K562 (cell line): ENCODE measurements at regions not wholly inside any gene's neighbourhood (a gene's known extent, or its start where the extent isn't known, plus 50 kb on each side); places are given as distances from the start of the nearest gene placed in this dataset.

Experiments used
- ATAC-seq: fragments of 200-7000 bp; cut with Tn5 transposase; 3 replicates; pipeline ENCODE4 v1.9.1; 2020; ENCODE audit warnings: moderate library complexity
- BruUV-seq: library from RNA; stranded (reverse); fragments of 400-500 nt; replicated peaks from 2 replicates; lab custom pipeline; 2021; lab: Mats Ljungman, UMichigan
- CTCF ChIA-PET: fragments of 300-600 bp; formaldehyde crosslinking; extraction: SDS; loops from one replicate; lab custom pipeline; 2021; ENCODE audit warnings: low intra/inter-chr PET ratio; lab: Yijun Ruan, JAX
- POLR2A ChIA-PET: fragments of 300-600, 350-650 bp; sonication (Branson Sonifier 250); formaldehyde crosslinking; extraction: SDS; loops from one replicate; lab custom pipeline; 2021; ENCODE audit warnings: antibody characterized with exemption, inconsistent platforms; lab: Yijun Ruan, JAX
- DNase-seq, 4 experiments: peaks; one replicate each; pipeline versions ENCODE4 v3.0.0 to v3.0.0-alpha.2; 2011 to 2018; ENCODE audit warnings: low spot score in 3 of 4, mixed read lengths in 3 of 4; ENCODE audit errors: extremely low read depth in 1 of 4
- FAIRE-seq: peaks from 2 replicates; lab custom pipeline; 2011; peaks lifted over from hg19 to GRCh38; lab: Jason Lieb, UNC
- H2AFZ ChIP-seq: 2 replicates; pipeline ENCODE4 v1.6.0; 2011; ENCODE audit warnings: low read depth, low read length, control low read depth, inconsistent platforms
- H3K27ac ChIP-seq: fragments of 200-600 bp; 3 replicates; pipeline ENCODE4 v1.8.0; 2011; ENCODE audit warnings: low read depth, mild to moderate bottlenecking, control low read depth, inconsistent platforms, low read length, moderate library complexity, mixed read lengths; ENCODE audit errors: extremely low read depth
- H3K27me3 ChIP-seq, 2 experiments: fragments of 300-600 bp in 1 of 2; 2 replicates in 1 of 2; 3 replicates in 1 of 2; pipeline versions ENCODE4 v1.6.0 to v1.8.0; 2011; ENCODE audit warnings: inconsistent platforms in 2 of 2, low read length in 2 of 2, mild to moderate bottlenecking in 1 of 2, mixed read lengths in 1 of 2, moderate library complexity in 1 of 2; ENCODE audit not compliant: control insufficient read depth in 2 of 2, insufficient read depth in 2 of 2
- H3K36me3 ChIP-seq: fragments of 300-600 bp; 3 replicates; pipeline ENCODE4 v1.8.0; 2011; ENCODE audit warnings: mild to moderate bottlenecking, low read length, inconsistent platforms; ENCODE audit not compliant: control insufficient read depth, insufficient read depth
- H3K4me1 ChIP-seq, 2 experiments: fragments of 200-600 bp in 1 of 2; replicated peaks in 1 of 2; 2 replicates in 1 of 2; 3 replicates in 1 of 2; pipeline versions ENCODE4 v1.5.1 to v1.8.0; 2011; ENCODE audit warnings: inconsistent platforms in 2 of 2, low read length in 2 of 2, mild to moderate bottlenecking in 1 of 2, mixed read lengths in 1 of 2, moderate library complexity in 1 of 2; ENCODE audit not compliant: control insufficient read depth in 2 of 2, insufficient read depth in 2 of 2
- H3K4me2 ChIP-seq: 2 replicates; pipeline ENCODE4 v1.6.1; 2011; ENCODE audit warnings: low read length, control low read depth, inconsistent platforms, mixed read lengths; ENCODE audit not compliant: insufficient read depth
- H3K4me3 ChIP-seq: fragments of 200-600 bp; sonication (generic), shearing (Covaris generic); 2 replicates; pipeline ENCODE4 v1.5.1; 2016; ENCODE audit warnings: control low read depth, inconsistent platforms
- H3K79me2 ChIP-seq: fragments of 200-600 bp; 3 replicates; pipeline ENCODE4 v1.8.0; 2011; ENCODE audit warnings: low read length, inconsistent platforms; ENCODE audit not compliant: control insufficient read depth, insufficient read depth
- H3K9ac ChIP-seq, 2 experiments: 2 replicates each; pipeline versions ENCODE4 v1.6.0 to v1.6.1; 2011; ENCODE audit warnings: low read depth in 2 of 2, low read length in 2 of 2, control low read depth in 1 of 2, inconsistent platforms in 1 of 2, mild to moderate bottlenecking in 1 of 2, mixed read lengths in 1 of 2; ENCODE audit not compliant: insufficient read depth in 1 of 2
- H3K9me1 ChIP-seq: one replicate; pipeline ENCODE4 v1.6.0; 2011; ENCODE audit warnings: inconsistent platforms, mild to moderate bottlenecking, low read length, moderate library complexity; ENCODE audit not compliant: control insufficient read depth, insufficient read depth
- H3K9me3 ChIP-seq: replicated peaks from 2 replicates; pipeline ENCODE4 v1.5.1; 2011; ENCODE audit warnings: low read depth, low read length, inconsistent platforms; ENCODE audit not compliant: control insufficient read depth, insufficient read depth
- H4K20me1 ChIP-seq: replicated peaks from 2 replicates; pipeline ENCODE4 v1.6.1; 2011; ENCODE audit warnings: low read length, inconsistent platforms, mixed read lengths; ENCODE audit not compliant: control insufficient read depth, insufficient read depth
- HDGF ChIP-seq: fragments of 450-650 bp; IDR thresholded peaks from 2 replicates; pipeline ENCODE4 v1.6.1; 2016
- MAFF ChIP-seq: IDR thresholded peaks from 2 replicates; pipeline ENCODE4 v1.6.1; 2012; ENCODE audit warnings: low read length, improper control_type of control experiment
- MEF2A ChIP-seq: IDR thresholded peaks from 2 replicates; pipeline ENCODE4 v1.6.1; 2011; ENCODE audit warnings: low read depth, mild to moderate bottlenecking, low read length, moderate library complexity; ENCODE audit not compliant: control insufficient read depth
- NFIX ChIP-seq: fragments of 250-450 bp; sonication (Bioruptor Pico); IDR thresholded peaks from 2 replicates; pipeline ENCODE4 v1.4.0; 2020; ENCODE audit warnings: low read depth, mild to moderate bottlenecking, moderate library complexity
- PTBP1 ChIP-seq: fragments of 200-400 bp; formaldehyde crosslinking; IDR thresholded peaks from 2 replicates; pipeline ENCODE4 v1.6.1; 2017; ENCODE audit warnings: low read depth, low read length
- PTRF ChIP-seq: fragments of 450-650 bp; IDR thresholded peaks from 2 replicates; pipeline ENCODE4 v1.6.1; 2016; ENCODE audit warnings: mild to moderate bottlenecking, missing genetic modification characterization, missing compliant biosample characterization
- SMC3 ChIP-seq: conservative IDR thresholded peaks from 2 replicates; pipeline ENCODE4 v1.6.1; 2011; ENCODE audit warnings: low read depth, low read length, improper control_type of control experiment; ENCODE audit not compliant: insufficient read depth
- STAG1 ChIP-seq: sonication (generic); formaldehyde crosslinking; IDR thresholded peaks from 2 replicates; pipeline ENCODE4 v1.5.0; 2020; ENCODE audit warnings: missing genetic modification reagents, borderline replicate concordance
- ZNF134 ChIP-seq: fragments of 250-450 bp; sonication (Bioruptor Pico); conservative IDR thresholded peaks from 2 replicates; pipeline ENCODE4 v1.4.0; 2020
- ZNF146 ChIP-seq: IDR thresholded peaks from one replicate; pipeline ENCODE4 v1.6.1; 2018; ENCODE audit warnings: missing compliant biosample characterization; ENCODE audit not compliant: unreplicated experiment
- WGBS: fragments of 100-300 bp; shearing (Covaris generic); methylation state at CpG from one replicate; pipeline ENCODE4 v1.1.6; 2016; ENCODE audit warnings: low coverage, mixed read lengths; ENCODE audit not compliant: insufficient coverage; ENCODE audit errors: missing lambda C conversion rate; 5-methylcytosine and 5-hydroxymethylcytosine counted together
- in situ Hi-C: fragments of 300-500 bp; cut with MboI; formaldehyde crosslinking; loops from 4 replicates; pipeline ENCODE4 v1.15.0; 2018; ENCODE audit warnings: inconsistent platforms, mixed read lengths
- intact Hi-C: fragments of 100-400 bp; cut with micrococcal nuclease; formaldehyde crosslinking; loops from 2 replicates; pipeline ENCODE4 v1.14.2; 2022
- TF ChIP-seq, protein P1 (sequence below), 2 experiments: fragments of 450-650 bp; formaldehyde crosslinking in 1 of 2; IDR thresholded peaks; 2 replicates each; pipeline versions ENCODE4 v1.4.0 to v1.6.1; 2014 to 2020; ENCODE audit warnings: mild to moderate bottlenecking in 2 of 2, borderline replicate concordance in 1 of 2, low read depth in 1 of 2
- TF ChIP-seq, protein P2 (sequence below): fragments of 250-450 bp; sonication (Bioruptor Pico); IDR thresholded peaks from 2 replicates; pipeline ENCODE4 v1.8.0; 2021; ENCODE audit warnings: mild to moderate bottlenecking, moderate library complexity
- TF ChIP-seq, protein P3 (sequence below): sonication (generic); formaldehyde crosslinking; IDR thresholded peaks from 2 replicates; pipeline ENCODE4 v1.9.0; 2022; ENCODE audit warnings: mild to moderate bottlenecking, missing genetic modification reagents

DNA sequence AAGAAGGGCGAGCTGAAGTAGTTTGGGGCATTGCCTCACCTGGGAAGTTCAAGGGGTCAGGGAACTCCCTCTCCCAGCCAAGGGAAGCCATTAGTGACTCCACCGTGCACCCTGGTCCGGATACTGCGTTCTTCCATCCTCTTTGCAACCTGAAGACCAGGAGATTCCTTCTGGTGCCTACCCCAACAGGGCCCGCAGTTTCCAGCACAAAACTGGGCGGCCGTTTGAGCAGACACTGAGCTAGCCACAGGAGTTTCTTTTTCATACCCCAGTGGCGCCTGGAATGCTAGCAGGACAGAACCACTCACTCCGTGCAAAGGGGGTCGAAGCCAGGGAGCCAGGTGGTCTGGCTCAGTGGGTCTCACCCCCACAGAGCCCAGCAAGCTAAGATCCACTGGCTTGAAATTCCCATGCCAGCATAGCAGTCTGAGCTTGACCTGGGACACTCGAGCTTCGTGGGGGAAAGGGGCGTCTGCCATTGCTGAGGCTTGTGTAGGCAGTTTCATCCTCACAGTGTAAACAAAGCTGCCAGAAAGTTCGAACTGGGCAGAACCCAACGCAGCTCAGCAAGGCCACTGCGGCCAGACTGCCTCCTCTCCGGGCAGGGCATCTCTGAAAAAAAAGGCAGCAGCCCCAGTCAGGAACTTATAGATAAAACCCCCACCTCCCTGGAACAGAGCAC is 1039.4 kb upstream of the IGFBP7 start:
- BruUV-seq = no TSS peak
- POLR2A ChIA-PET = no interaction called here
- CTCF ChIA-PET = no interaction called here
- DNase-seq (no peak), FAIRE-seq (no peak), ATAC-seq (no peak)
- H3K4me2 ChIP-seq = no peak overlapping the region
- H3K27me3 ChIP-seq = no peaks in the 10 kb centered on the region
- intact Hi-C loops = no loop called here
- no peaks in the 10 kb centered on the region for H3K9me3 ChIP-seq
- no peak overlapping the region for H3K27ac ChIP-seq
- no peaks in the 10 kb centered on the region for H4K20me1 ChIP-seq
- no peaks in the 10 kb centered on the region for H3K4me1 ChIP-seq
- in situ Hi-C loops = no loop called here
- no peaks in the 10 kb centered on the region for H3K79me2 ChIP-seq
- H2AFZ ChIP-seq = no peak overlapping the region
- H3K9ac ChIP-seq = no peak overlapping the region
- WGBS = 1% methylated on average over 14 of the region's 17 CpGs
- H3K4me3 ChIP-seq = no peak overlapping the region
- no peaks in the 10 kb centered on the region for H3K9me1 ChIP-seq
- no peaks in the 10 kb centered on the region for H3K36me3 ChIP-seq
- no peak for TF ChIP-seq MEF2A
- TF ChIP-seq, protein P1, sequence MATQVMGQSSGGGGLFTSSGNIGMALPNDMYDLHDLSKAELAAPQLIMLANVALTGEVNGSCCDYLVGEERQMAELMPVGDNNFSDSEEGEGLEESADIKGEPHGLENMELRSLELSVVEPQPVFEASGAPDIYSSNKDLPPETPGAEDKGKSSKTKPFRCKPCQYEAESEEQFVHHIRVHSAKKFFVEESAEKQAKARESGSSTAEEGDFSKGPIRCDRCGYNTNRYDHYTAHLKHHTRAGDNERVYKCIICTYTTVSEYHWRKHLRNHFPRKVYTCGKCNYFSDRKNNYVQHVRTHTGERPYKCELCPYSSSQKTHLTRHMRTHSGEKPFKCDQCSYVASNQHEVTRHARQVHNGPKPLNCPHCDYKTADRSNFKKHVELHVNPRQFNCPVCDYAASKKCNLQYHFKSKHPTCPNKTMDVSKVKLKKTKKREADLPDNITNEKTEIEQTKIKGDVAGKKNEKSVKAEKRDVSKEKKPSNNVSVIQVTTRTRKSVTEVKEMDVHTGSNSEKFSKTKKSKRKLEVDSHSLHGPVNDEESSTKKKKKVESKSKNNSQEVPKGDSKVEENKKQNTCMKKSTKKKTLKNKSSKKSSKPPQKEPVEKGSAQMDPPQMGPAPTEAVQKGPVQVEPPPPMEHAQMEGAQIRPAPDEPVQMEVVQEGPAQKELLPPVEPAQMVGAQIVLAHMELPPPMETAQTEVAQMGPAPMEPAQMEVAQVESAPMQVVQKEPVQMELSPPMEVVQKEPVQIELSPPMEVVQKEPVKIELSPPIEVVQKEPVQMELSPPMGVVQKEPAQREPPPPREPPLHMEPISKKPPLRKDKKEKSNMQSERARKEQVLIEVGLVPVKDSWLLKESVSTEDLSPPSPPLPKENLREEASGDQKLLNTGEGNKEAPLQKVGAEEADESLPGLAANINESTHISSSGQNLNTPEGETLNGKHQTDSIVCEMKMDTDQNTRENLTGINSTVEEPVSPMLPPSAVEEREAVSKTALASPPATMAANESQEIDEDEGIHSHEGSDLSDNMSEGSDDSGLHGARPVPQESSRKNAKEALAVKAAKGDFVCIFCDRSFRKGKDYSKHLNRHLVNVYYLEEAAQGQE (IDR thresholded peaks at IDR 0.05; ENCODE audit: borderline replicate concordance) = no peak
- TF ChIP-seq, protein P1 (CRISPR knock-in tag; IDR thresholded peaks at IDR 0.05; ENCODE audit: low read depth) = no peak
- TF ChIP-seq PTRF (tag) = no peak
- TF ChIP-seq, protein P2, sequence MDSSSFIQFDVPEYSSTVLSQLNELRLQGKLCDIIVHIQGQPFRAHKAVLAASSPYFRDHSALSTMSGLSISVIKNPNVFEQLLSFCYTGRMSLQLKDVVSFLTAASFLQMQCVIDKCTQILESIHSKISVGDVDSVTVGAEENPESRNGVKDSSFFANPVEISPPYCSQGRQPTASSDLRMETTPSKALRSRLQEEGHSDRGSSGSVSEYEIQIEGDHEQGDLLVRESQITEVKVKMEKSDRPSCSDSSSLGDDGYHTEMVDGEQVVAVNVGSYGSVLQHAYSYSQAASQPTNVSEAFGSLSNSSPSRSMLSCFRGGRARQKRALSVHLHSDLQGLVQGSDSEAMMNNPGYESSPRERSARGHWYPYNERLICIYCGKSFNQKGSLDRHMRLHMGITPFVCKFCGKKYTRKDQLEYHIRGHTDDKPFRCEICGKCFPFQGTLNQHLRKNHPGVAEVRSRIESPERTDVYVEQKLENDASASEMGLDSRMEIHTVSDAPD = no peak
- TF ChIP-seq PTBP1 = no peak
- TF ChIP-seq ZNF134 (CRISPR knock-in tag) = no peak
- no peak for TF ChIP-seq MAFF
- TF ChIP-seq, protein P3, sequence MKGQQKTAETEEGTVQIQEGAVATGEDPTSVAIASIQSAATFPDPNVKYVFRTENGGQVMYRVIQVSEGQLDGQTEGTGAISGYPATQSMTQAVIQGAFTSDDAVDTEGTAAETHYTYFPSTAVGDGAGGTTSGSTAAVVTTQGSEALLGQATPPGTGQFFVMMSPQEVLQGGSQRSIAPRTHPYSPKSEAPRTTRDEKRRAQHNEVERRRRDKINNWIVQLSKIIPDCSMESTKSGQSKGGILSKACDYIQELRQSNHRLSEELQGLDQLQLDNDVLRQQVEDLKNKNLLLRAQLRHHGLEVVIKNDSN = no peak
- TF ChIP-seq ZNF146 (CRISPR knock-in tag) = no peak
- no peak for TF ChIP-seq HDGF
- no peak for TF ChIP-seq SMC3
- TF ChIP-seq STAG1 (CRISPR knock-in tag) = no peak
- TF ChIP-seq NFIX (CRISPR knock-in tag) = no peak
